Thoracic aorta (tissue), 2 donors: ENCODE measurements at regions not wholly inside any gene's neighbourhood (a gene's known extent, or its start where the extent isn't known, plus 50 kb on each side); places are given as distances from the start of the nearest gene placed in this dataset.

Experiments used
- ATAC-seq: fragments of 150-250 bp; one replicate; pipeline ENCODE4 v1.8.0; 2017; ENCODE audit warnings: low read depth; ENCODE audit not compliant: insufficient number of reproducible peaks, low FRiP score
- DNase-seq: peaks from one replicate; pipeline ENCODE4 v3.0.0-alpha.2; 2020; ENCODE audit warnings: low spot score
- H3K27ac ChIP-seq, 2 donors: fragments of 200-600 bp; sonication (generic); 1 replicate in 1 of 2; 2 replicates in 1 of 2; pipeline ENCODE4 v1.5.1; 2016; ENCODE audit warnings: mild to moderate bottlenecking in 2 of 2, moderate library complexity in 2 of 2
- H3K27me3 ChIP-seq: fragments of 200-600 bp; sonication (generic); replicated peaks from 2 replicates; pipeline ENCODE4 v1.6.0; 2016; ENCODE audit warnings: mild to moderate bottlenecking; ENCODE audit not compliant: insufficient read depth
- H3K36me3 ChIP-seq: fragments of 200-600 bp; sonication (generic); one replicate; pipeline ENCODE4 v1.5.1; 2016
- H3K4me1 ChIP-seq, 2 donors: fragments of 200-600 bp; sonication (generic); 1 replicate in 1 of 2; 2 replicates in 1 of 2; pipeline versions ENCODE4 v1.5.1 to v1.6.0; 2016; ENCODE audit warnings: low read depth in 2 of 2, mild to moderate bottlenecking in 1 of 2; ENCODE audit not compliant: control insufficient read depth in 1 of 2
- H3K4me3 ChIP-seq: fragments of 200-600 bp; sonication (generic); 2 replicates; pipeline ENCODE4 v1.5.1; 2016; ENCODE audit warnings: mild to moderate bottlenecking
- H3K9me3 ChIP-seq: fragments of 200-600 bp; sonication (generic); 2 replicates; pipeline ENCODE4 v1.5.1; 2016
- CTCF ChIP-seq: fragments of 200-600 bp; sonication (generic); IDR thresholded peaks from one replicate; pipeline ENCODE4 v1.5.1; 2019; ENCODE audit warnings: antibody characterized with exemption

GRCh38 chr9:80185112-80185738 lies 613.5 kb downstream of the TLE4 start:
- H3K27me3 ChIP-seq: no peaks in the 10 kb centered on the region
- no peak overlapping the region for H3K27ac ChIP-seq
- TF ChIP-seq CTCF: no peak
- no peak for ATAC-seq
- H3K36me3 ChIP-seq: no peaks in the 10 kb centered on the region
- DNase-seq: no peak
- H3K4me3 ChIP-seq: no peak overlapping the region
- H3K4me1 ChIP-seq: no peaks in the 10 kb centered on the region
- H3K9me3 ChIP-seq: no peaks in the 10 kb centered on the region

GRCh38 chr9:80177949-80178480 lies 606.2 kb downstream of the TLE4 start:
- Histone ChIP-seq H3K4me1 (no peaks in the 10 kb centered on the region), H3K4me3 (no peak overlapping the region), H3K27ac (no peak overlapping the region), H3K36me3 (no peaks in the 10 kb centered on the region), H3K9me3 (peaks cover 4% of the 10 kb centered on the region), H3K27me3 (no peaks in the 10 kb centered on the region)
- DNase-seq (no peak), ATAC-seq (no peak)
- TF ChIP-seq CTCF: no peak

- H3K27me3 ChIP-seq: no peaks in the 10 kb centered on the region
- no peaks in the 10 kb centered on the region for H3K36me3 ChIP-seq
- no peak for DNase-seq
- H3K27ac ChIP-seq: no peak overlapping the region
- no peaks in the 10 kb centered on the region for H3K4me1 ChIP-seq
- no peak for ATAC-seq
- H3K9me3 ChIP-seq: peaks cover 7% of the 10 kb centered on the region
- H3K4me3 ChIP-seq: no peak overlapping the region
- TF ChIP-seq CTCF: peak; percentile 66
Measured at GRCh38 chr9:80175286-80176150, 603.8 kb downstream of the TLE4 start.

GRCh38 chr9:80163889-80164288 lies 592.1 kb downstream of the TLE4 start:
- H3K36me3 ChIP-seq: no peaks in the 10 kb centered on the region
- DNase-seq: no peak
- no peak overlapping the region for H3K27ac ChIP-seq
- no peaks in the 10 kb centered on the region for H3K27me3 ChIP-seq
- no peak for TF ChIP-seq CTCF
- peaks cover 1 to 3% of the 10 kb centered on the region in 2 donors for H3K4me1 ChIP-seq
- H3K4me3 ChIP-seq: no peak overlapping the region
- no peaks in the 10 kb centered on the region for H3K9me3 ChIP-seq
- ATAC-seq: no peak

GRCh38 chr9:80158554-80159170 lies 586.9 kb downstream of the TLE4 start:
- Histone ChIP-seq H3K4me1 (peaks cover 13 to 20% of the 10 kb centered on the region in 2 donors), H3K36me3 (no peaks in the 10 kb centered on the region), H3K9me3 (no peaks in the 10 kb centered on the region), H3K4me3 (no peak overlapping the region), H3K27ac (no peak overlapping the region), H3K27me3 (no peaks in the 10 kb centered on the region)
- TF ChIP-seq CTCF: no peak
- DNase-seq (no peak), ATAC-seq (no peak)
